ENCODE measurements at regions not wholly inside any gene's neighbourhood (a gene's known extent, or its start where the extent isn't known, plus 50 kb on each side); places are given as distances from the start of the nearest gene placed in this dataset.
"Not testable (repeated sequence)": the region's sequence is repeated elsewhere in the genome, so short reads cannot be mapped to it uniquely, and the experiment has no call there.

DNA sequence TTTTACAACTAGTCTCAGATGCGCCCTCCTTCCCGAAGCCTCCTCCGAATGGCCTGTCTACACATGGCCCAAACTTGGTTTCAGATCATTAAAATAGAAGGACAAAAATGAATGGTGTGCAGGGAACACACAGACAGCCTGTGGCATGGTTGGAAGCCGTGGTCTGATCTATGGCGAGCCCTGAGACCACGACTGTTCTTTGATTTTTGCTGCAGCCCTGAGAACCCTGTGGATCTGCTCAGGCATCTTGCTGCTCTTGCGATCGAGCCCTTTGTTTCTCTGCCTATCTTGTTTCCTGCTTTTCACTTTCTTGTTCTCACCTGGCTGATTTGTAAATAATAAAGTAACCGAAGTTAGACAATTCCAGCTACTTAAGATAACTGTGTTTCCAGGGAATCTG, 57.0 kb upstream of the NBPF15 start:
- TF ChIP-seq CTCF (IDR thresholded peaks at IDR 0.05 in 4 of 5, conservative IDR thresholded peaks at IDR 0.05 in 1 of 5); POLR2A (IDR thresholded peaks at IDR 0.05): not testable (repeated sequence)

Data from gastrocnemius medialis (tissue), 4 donors.